HG03039 (cell line): ENCODE measurements at regions not wholly inside any gene's neighbourhood (a gene's known extent, or its start where the extent isn't known, plus 50 kb on each side); places are given as distances from the start of the nearest gene placed in this dataset.
A peak's percentile ranks its signal among the peaks of the same experiment; 100 is the strongest.
"Not testable (repeated sequence)": the region's sequence is repeated elsewhere in the genome, so short reads cannot be mapped to it uniquely, and the experiment has no call there.

Experiments used
- ATAC-seq: cut with Tn5 transposase; IDR thresholded peaks from one replicate; pipeline ENCODE4 v1.9.1; 2021; ENCODE audit warnings: mild to moderate bottlenecking, moderate library complexity; ENCODE audit not compliant: unreplicated experiment

- ATAC-seq, result no peak
These were observed 79.6 kb downstream of the INSIG1 start for GRCh38 chr7:155377071-155377837.

GRCh38 chr7:155377838-155378579 lies 79.9 kb upstream of the EN2 start:
- no peak for ATAC-seq

- no peak for ATAC-seq
These were observed 79.4 kb upstream of the EN2 start for GRCh38 chr7:155378580-155378934.

- ATAC-seq, result no peak
These were observed 78.7 kb upstream of the EN2 start for GRCh38 chr7:155378959-155379871.

- ATAC-seq, result peak; percentile 83
These were observed 77.6 kb upstream of the EN2 start for GRCh38 chr7:155380221-155380861.

GRCh38 chr7:155380976-155381851 lies 76.7 kb upstream of the EN2 start:
- no peak for ATAC-seq

- ATAC-seq, result no peak
These were observed 75.8 kb upstream of the EN2 start for GRCh38 chr7:155381852-155382801.

- no peak for ATAC-seq
These were observed 75.1 kb upstream of the EN2 start for GRCh38 chr7:155382802-155383171.

GRCh38 chr7:155383756-155384491 lies 74.0 kb upstream of the EN2 start:
- ATAC-seq, result no peak

GRCh38 chr7:155384751-155385150 lies 73.2 kb upstream of the EN2 start:
- ATAC-seq, result no peak

- not testable (repeated sequence) for ATAC-seq
These were observed 72.7 kb upstream of the EN2 start for GRCh38 chr7:155385182-155385581.

GRCh38 chr7:155386608-155387007 lies 71.3 kb upstream of the EN2 start:
- ATAC-seq, result no peak

GRCh38 chr7:155387066-155387620 lies 70.8 kb upstream of the EN2 start:
- ATAC-seq, result no peak

GRCh38 chr7:155388561-155388960 lies 69.4 kb upstream of the EN2 start:
- ATAC-seq, result no peak

- no peak for ATAC-seq
These were observed 66.5 kb upstream of the EN2 start for GRCh38 chr7:155391414-155391813.

GRCh38 chr7:155392726-155393570 lies 65.0 kb upstream of the EN2 start:
- ATAC-seq, result no peak

- no peak for ATAC-seq
These were observed 63.5 kb upstream of the EN2 start for GRCh38 chr7:155394413-155394812.
